ENCODE measurements at regions not wholly inside any gene's neighbourhood (a gene's known extent, or its start where the extent isn't known, plus 50 kb on each side); places are given as distances from the start of the nearest gene placed in this dataset.

GRCh38 chr22:44583854-44584253, 85.8 kb upstream of the RTL6 start:
- TF ChIP-seq POLR2A (IDR thresholded peaks at IDR 0.05) (no peak), POLR2AphosphoS5 (IDR thresholded peaks at IDR 0.05) (no peak)
- TF ChIP-seq, protein P1, sequence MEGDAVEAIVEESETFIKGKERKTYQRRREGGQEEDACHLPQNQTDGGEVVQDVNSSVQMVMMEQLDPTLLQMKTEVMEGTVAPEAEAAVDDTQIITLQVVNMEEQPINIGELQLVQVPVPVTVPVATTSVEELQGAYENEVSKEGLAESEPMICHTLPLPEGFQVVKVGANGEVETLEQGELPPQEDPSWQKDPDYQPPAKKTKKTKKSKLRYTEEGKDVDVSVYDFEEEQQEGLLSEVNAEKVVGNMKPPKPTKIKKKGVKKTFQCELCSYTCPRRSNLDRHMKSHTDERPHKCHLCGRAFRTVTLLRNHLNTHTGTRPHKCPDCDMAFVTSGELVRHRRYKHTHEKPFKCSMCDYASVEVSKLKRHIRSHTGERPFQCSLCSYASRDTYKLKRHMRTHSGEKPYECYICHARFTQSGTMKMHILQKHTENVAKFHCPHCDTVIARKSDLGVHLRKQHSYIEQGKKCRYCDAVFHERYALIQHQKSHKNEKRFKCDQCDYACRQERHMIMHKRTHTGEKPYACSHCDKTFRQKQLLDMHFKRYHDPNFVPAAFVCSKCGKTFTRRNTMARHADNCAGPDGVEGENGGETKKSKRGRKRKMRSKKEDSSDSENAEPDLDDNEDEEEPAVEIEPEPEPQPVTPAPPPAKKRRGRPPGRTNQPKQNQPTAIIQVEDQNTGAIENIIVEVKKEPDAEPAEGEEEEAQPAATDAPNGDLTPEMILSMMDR (IDR thresholded peaks at IDR 0.05), result no peak

All from transverse colon (tissue), 4 donors.